H1 (cell line): ENCODE measurements at regions not wholly inside any gene's neighbourhood (a gene's known extent, or its start where the extent isn't known, plus 50 kb on each side); places are given as distances from the start of the nearest gene placed in this dataset.

Source experiments
- ASH2L ChIP-seq: fragments of 200-600, 300-600 bp; sonication (generic); IDR thresholded peaks from one replicate; pipeline ENCODE4 v1.7.1; 2017; ENCODE audit warnings: low read length
- BACH1 ChIP-seq: IDR thresholded peaks from 2 replicates; pipeline ENCODE4 v1.6.1; 2012; ENCODE audit warnings: low read length, improper control_type of control experiment
- BRCA1 ChIP-seq: IDR thresholded peaks from 2 replicates; pipeline ENCODE4 v1.6.1; 2012; ENCODE audit warnings: low read depth, low read length, improper control_type of control experiment
- EZH2 ChIP-seq: fragments of 200-600 bp; sonication (generic); IDR thresholded peaks from 2 replicates; pipeline ENCODE4 v1.7.1; 2012; ENCODE audit warnings: low read depth, mild to moderate bottlenecking, moderate library complexity, low read length, inconsistent platforms; ENCODE audit not compliant: severe bottlenecking
- KDM1A ChIP-seq: fragments of 200-600, 300-600 bp; sonication (generic); IDR thresholded peaks from 2 replicates; pipeline ENCODE4 v1.7.1; 2016; ENCODE audit warnings: mild to moderate bottlenecking, low read length, borderline replicate concordance
- RBBP5 ChIP-seq: IDR thresholded peaks from 2 replicates; pipeline ENCODE4 v1.7.1; 2012; ENCODE audit warnings: low read depth, mild to moderate bottlenecking, inconsistent platforms, low read length, moderate library complexity, borderline replicate concordance
- SIN3A ChIP-seq, 2 experiments: IDR thresholded peaks in 1 of 2; conservative IDR thresholded peaks in 1 of 2; 2 replicates each; pipeline ENCODE4 v1.6.1; 2011 to 2012; ENCODE audit warnings: low read length in 2 of 2, improper control_type of control experiment in 1 of 2, low read depth in 1 of 2, mild to moderate bottlenecking in 1 of 2
- SIX5 ChIP-seq: IDR thresholded peaks from 2 replicates; pipeline ENCODE4 v1.6.1; 2011; ENCODE audit warnings: mild to moderate bottlenecking, low read depth, low read length
- TAF1 ChIP-seq: IDR thresholded peaks from 2 replicates; pipeline ENCODE4 v1.6.1; 2011; ENCODE audit warnings: mild to moderate bottlenecking, low read depth, low read length
- TF ChIP-seq, protein P1 (sequence below): fragments of 300-600 bp; sonication (generic); IDR thresholded peaks from 2 replicates; pipeline ENCODE4 v1.7.1; 2012; ENCODE audit warnings: low read length, moderate library complexity, mild to moderate bottlenecking, inconsistent platforms; ENCODE audit not compliant: insufficient replicate concordance
- TF ChIP-seq, protein P2 (sequence below): IDR thresholded peaks from 2 replicates; pipeline ENCODE4 v1.6.1; 2012; ENCODE audit warnings: inconsistent platforms

DNA sequence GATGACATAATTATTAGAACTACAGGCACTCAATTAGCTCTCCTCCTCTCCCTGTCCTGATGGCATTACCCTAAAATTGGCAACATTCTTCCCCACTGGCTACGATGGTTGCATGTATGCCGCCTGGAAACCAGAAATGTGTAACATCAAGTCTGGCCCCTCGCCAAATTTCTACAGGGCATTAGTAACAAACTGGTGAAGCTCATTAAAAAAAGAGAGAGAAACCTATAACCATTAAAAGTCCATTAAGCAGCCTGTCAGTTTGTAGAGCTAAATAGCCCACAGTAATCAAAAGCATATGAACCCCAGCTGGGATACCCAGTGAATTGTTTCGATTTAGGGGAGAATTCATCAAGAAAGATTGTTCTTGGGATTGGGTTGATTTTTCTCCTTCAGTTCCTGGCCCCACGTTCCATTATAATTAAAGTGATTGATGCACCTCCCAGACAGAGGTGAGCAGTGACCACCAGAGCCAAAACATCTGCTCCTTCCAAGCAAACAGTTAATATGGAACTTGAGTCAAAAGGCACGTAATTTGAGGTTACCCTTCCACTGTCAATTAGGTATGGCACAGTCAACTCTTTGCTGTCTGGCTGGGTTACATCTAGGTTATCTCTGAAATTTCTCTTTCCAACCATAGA lies 208.6 kb downstream of the C1D start (continued):
- TF ChIP-seq, protein P1, sequence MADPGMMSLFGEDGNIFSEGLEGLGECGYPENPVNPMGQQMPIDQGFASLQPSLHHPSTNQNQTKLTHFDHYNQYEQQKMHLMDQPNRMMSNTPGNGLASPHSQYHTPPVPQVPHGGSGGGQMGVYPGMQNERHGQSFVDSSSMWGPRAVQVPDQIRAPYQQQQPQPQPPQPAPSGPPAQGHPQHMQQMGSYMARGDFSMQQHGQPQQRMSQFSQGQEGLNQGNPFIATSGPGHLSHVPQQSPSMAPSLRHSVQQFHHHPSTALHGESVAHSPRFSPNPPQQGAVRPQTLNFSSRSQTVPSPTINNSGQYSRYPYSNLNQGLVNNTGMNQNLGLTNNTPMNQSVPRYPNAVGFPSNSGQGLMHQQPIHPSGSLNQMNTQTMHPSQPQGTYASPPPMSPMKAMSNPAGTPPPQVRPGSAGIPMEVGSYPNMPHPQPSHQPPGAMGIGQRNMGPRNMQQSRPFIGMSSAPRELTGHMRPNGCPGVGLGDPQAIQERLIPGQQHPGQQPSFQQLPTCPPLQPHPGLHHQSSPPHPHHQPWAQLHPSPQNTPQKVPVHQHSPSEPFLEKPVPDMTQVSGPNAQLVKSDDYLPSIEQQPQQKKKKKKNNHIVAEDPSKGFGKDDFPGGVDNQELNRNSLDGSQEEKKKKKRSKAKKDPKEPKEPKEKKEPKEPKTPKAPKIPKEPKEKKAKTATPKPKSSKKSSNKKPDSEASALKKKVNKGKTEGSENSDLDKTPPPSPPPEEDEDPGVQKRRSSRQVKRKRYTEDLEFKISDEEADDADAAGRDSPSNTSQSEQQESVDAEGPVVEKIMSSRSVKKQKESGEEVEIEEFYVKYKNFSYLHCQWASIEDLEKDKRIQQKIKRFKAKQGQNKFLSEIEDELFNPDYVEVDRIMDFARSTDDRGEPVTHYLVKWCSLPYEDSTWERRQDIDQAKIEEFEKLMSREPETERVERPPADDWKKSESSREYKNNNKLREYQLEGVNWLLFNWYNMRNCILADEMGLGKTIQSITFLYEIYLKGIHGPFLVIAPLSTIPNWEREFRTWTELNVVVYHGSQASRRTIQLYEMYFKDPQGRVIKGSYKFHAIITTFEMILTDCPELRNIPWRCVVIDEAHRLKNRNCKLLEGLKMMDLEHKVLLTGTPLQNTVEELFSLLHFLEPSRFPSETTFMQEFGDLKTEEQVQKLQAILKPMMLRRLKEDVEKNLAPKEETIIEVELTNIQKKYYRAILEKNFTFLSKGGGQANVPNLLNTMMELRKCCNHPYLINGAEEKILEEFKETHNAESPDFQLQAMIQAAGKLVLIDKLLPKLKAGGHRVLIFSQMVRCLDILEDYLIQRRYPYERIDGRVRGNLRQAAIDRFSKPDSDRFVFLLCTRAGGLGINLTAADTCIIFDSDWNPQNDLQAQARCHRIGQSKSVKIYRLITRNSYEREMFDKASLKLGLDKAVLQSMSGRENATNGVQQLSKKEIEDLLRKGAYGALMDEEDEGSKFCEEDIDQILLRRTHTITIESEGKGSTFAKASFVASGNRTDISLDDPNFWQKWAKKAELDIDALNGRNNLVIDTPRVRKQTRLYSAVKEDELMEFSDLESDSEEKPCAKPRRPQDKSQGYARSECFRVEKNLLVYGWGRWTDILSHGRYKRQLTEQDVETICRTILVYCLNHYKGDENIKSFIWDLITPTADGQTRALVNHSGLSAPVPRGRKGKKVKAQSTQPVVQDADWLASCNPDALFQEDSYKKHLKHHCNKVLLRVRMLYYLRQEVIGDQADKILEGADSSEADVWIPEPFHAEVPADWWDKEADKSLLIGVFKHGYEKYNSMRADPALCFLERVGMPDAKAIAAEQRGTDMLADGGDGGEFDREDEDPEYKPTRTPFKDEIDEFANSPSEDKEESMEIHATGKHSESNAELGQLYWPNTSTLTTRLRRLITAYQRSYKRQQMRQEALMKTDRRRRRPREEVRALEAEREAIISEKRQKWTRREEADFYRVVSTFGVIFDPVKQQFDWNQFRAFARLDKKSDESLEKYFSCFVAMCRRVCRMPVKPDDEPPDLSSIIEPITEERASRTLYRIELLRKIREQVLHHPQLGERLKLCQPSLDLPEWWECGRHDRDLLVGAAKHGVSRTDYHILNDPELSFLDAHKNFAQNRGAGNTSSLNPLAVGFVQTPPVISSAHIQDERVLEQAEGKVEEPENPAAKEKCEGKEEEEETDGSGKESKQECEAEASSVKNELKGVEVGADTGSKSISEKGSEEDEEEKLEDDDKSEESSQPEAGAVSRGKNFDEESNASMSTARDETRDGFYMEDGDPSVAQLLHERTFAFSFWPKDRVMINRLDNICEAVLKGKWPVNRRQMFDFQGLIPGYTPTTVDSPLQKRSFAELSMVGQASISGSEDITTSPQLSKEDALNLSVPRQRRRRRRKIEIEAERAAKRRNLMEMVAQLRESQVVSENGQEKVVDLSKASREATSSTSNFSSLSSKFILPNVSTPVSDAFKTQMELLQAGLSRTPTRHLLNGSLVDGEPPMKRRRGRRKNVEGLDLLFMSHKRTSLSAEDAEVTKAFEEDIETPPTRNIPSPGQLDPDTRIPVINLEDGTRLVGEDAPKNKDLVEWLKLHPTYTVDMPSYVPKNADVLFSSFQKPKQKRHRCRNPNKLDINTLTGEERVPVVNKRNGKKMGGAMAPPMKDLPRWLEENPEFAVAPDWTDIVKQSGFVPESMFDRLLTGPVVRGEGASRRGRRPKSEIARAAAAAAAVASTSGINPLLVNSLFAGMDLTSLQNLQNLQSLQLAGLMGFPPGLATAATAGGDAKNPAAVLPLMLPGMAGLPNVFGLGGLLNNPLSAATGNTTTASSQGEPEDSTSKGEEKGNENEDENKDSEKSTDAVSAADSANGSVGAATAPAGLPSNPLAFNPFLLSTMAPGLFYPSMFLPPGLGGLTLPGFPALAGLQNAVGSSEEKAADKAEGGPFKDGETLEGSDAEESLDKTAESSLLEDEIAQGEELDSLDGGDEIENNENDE = no peak
- TF ChIP-seq EZH2 (no peak), SIX5 (no peak), KDM1A (no peak), ASH2L (no peak), SIN3A (conservative IDR thresholded peaks at IDR 0.05 in 1 of 2, IDR thresholded peaks at IDR 0.05 in 1 of 2; ENCODE audit: low read depth in 1 of 2, low read length in 2 of 2) (no peak), BRCA1 (no peak), TAF1 (no peak), BACH1 (no peak), RBBP5 (no peak)
- TF ChIP-seq, protein P2, sequence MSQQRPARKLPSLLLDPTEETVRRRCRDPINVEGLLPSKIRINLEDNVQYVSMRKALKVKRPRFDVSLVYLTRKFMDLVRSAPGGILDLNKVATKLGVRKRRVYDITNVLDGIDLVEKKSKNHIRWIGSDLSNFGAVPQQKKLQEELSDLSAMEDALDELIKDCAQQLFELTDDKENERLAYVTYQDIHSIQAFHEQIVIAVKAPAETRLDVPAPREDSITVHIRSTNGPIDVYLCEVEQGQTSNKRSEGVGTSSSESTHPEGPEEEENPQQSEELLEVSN = no peak
